Inflammatory macrophage (primary cell): ENCODE measurements at regions not wholly inside any gene's neighbourhood (a gene's known extent, or its start where the extent isn't known, plus 50 kb on each side); places are given as distances from the start of the nearest gene placed in this dataset.

Source experiments
- DNase-seq, 2 donors: peaks; one replicate each; pipeline ENCODE4 v3.0.0-alpha.2; 2020 to 2022

DNA sequence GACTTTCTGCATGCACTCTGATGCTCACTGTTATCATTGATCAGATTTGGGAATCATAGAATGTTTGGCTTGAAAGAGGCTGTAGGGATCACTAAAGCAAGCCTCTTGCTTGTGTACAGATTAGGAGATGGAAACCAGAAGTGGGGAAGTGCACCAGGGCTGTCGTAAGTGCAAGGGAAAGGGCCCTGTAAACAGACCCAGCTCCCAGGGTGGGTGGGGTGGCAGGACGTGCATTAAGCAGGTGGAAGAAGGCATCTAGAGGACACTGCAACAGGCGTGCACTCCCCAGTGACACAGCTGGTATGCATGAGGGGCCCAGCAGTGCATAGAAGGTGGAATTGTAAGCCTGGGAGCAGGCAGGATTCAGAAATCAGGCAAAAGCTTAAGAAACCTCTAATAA is 58.0 kb upstream of the SLC7A14 start:
- no peak for DNase-seq

DNA sequence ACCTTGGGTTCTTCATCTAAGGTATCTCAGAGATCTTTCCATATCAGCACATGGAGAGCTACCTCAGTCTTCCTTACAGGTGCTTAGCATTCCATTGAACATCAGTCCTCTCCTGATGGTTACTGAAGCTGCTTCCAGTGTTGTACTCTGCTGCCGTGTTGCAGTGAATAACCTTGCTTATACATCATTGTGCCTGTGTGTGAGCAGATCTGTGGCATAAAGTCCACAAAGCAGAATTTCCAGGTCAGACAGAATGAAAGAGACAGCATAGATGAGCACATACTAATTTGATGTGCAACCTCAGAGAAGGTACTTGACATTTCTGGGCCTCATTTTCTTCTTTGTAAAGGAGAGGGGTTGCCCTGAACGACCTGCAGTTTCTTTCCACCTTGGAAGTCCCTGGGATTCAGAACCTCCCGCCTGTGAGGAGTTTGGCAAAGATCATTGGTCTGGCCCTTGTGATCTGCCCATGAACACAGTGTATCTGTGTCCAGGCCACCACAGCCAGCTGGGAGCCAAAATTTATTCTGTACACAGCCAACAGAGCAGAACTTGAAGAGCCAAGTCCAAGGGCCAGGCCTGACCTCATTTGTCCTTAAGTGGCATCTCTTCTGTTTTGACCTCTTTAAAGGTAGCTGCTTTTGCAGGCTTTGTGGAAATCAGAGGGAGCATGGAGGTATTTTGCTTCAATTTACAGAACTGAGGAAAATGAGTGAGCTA is 57.2 kb upstream of the SLC7A14 start:
- no peak for DNase-seq

DNA sequence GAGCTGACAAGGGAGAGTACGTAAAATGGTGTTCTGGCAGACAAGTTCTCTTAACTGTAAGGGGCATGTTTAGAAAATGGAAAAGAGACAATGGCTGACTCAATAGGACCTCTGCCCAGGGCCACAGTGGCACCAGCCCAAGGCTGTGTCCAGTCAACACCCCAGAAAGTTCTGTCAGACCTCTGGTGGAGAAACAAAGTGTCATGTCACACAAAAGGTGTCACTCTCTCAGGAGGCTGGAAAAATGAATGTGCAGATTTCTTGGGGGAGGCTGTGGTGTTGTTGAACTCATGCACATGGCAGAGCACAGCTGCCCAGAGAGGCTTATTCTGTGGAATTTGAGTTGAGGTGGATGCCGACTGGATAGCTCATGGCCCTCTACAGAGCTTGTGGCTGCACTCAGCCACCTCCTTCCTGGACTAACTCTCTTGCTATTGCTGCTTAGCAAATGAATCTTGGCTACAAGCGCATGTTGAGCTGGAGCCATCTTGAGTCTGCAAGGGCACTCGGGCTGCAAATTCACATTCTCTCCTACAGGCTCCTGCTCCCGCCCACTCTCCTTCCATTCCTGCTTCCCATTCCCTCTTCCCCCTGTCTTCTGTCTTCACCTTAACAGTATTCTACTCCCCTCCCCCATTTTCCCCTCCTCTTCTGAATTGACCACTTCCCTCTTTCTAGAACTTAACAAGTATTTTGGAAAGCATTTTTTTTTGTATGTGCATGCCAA is 55.8 kb upstream of the SLC7A14 start:
- DNase-seq: no peak

DNA sequence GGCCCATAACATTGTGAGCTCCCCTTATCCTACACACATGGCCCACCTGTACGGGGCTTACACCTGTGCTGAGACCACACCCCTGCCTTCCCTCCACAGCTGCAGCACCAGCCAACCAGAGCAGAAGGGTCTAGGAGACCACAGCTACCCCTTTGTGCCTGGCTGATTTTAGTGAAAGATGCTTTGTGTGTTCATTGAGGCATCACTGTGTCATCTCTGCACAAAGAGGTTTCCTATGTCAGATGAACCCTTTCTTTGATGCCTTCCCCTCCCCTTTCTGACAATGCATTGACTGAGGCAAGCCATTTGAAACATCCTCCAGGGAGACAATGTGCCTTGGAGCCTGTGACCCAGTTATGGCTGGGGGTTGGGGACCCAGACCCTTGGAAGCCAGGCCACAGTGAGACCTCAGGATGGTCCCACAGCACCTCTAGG is 54.9 kb upstream of the SLC7A14 start:
- no peak for DNase-seq

DNA sequence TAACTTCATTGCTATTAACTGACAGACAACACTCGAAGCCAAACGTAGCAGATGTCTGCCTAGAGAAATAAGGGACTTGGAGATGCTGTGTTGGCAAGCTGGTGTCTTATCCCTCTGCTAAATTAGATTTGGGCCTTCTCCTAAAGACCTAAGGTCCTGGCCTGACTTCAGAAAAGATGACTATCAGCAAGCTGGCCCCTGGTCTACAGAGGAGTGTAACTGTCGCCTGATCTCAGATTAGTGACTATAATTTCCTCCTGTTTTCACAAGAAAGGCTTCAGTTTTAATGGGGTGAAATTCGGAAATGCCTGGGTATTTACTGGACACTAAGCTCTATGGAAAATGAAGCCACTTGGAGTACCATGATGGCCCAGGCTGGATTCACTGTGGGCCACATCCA is 53.1 kb upstream of the SLC7A14 start:
- DNase-seq: no peak

DNA sequence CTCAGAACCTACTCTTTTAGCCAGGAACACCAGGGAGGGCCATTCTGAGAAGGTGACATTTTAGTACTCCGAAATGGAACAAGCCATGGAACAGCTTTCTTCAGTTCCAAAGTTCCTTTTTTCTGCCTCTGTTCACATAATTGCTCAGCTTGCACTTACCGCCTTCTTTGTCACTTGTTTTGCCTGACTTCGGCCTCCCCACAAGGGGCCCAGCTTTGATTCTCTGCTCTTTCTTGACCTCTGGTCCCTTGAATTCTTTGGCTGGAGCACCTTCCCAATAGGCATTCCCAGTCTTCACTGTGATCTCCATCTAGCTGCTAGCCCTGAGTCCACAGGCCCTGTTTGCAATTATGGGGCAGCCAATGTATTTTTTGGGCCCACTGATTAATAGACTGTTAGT is 51.4 kb upstream of the SLC7A14 start:
- no peak for DNase-seq

DNA sequence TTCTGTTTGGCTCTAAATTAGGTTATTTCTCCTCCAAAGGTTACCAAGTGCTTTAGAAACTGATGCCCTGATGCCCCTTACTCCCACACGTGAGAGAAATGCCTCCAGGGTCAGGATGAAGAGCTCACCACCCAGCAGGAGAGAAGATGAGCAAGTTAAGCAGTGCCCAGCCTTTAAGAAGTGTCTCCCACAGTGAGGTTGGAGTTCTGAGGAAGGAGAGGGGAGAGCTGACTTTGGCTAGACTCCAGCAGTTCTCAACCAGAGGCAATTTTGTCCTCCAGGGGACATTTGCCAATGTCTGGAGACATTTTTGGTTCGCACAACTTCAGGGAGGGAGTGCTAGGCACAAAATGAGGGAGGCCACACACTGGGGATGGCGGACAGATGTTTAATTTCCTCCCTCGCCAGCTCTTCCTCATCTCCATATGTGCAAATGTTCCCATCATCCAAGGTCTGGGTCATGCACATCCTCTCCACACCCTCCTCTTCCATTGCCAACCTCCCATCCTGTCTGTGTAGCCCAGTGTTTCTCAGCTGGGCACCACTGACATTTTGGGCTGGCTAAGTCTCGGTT is 50.6 kb upstream of the SLC7A14 start:
- no peak for DNase-seq
